ENCODE measurements at regions not wholly inside any gene's neighbourhood (a gene's known extent, or its start where the extent isn't known, plus 50 kb on each side); places are given as distances from the start of the nearest gene placed in this dataset.

- Histone ChIP-seq H3K9ac (ENCODE audit: low read depth, low read length) (no peak overlapping the region), H3K9me3 (ENCODE audit: control insufficient read depth, insufficient read depth, low read length) (no peaks in the 10 kb centered on the region), H4K91ac (ENCODE audit: insufficient read depth, low read depth, low read length) (no peak overlapping the region), H2BK20ac (ENCODE audit: low read depth, low read length) (no peak overlapping the region), H3K27ac (ENCODE audit: insufficient read depth, low read length) (no peak overlapping the region), H3K4me2 (ENCODE audit: low read depth, low read length) (peak overlapping the region; percentile 17; the same call in 1 of the 2 replicates), H2AFZ (replicated peaks; ENCODE audit: low read length, poor library complexity) (no peak overlapping the region), H3K9me1 (ENCODE audit: insufficient read depth, low read length) (no peaks in the 10 kb centered on the region), H3K36me3 (ENCODE audit: control insufficient read depth, insufficient read depth, low read length) (no peaks in the 10 kb centered on the region), H2AK9ac (replicated peaks; ENCODE audit: low read depth, low read length, poor library complexity) (no peak overlapping the region), H3K4me3 (ENCODE audit: insufficient read depth, low read depth, low read length) (no peak overlapping the region), H2BK120ac (ENCODE audit: low read depth, low read length) (no peak overlapping the region), H2AK5ac (ENCODE audit: low read depth, low read length) (no peak overlapping the region), H2BK5ac (ENCODE audit: low read depth, low read length, poor library complexity, severe bottlenecking) (no peak overlapping the region), H3K79me1 (ENCODE audit: low read depth in 1 of 2, low read length in 2 of 2) (no peaks in the 10 kb centered on the region), H3K56ac (ENCODE audit: extremely low read depth, insufficient read depth, low read length) (no peak overlapping the region), H4K5ac (ENCODE audit: low read depth, low read length) (no peak overlapping the region), H3K27me3 (ENCODE audit: control insufficient read depth, insufficient read depth, low read length) (no peaks in the 10 kb centered on the region; the same call in 1 of the 2 replicates), H3K14ac (replicated peaks; ENCODE audit: low read depth, low read length) (no peak overlapping the region), H4K20me1 (ENCODE audit: insufficient read depth, low read length) (no peaks in the 10 kb centered on the region), H2BK15ac (ENCODE audit: low read depth, low read length) (no peak overlapping the region), H3K18ac (ENCODE audit: low read depth, low read length) (no peak overlapping the region), H4K8ac (ENCODE audit: low read depth in 2 of 2, low read length in 2 of 2) (no peak overlapping the region), H3K4ac (ENCODE audit: low read depth, low read length) (no peak overlapping the region), H3K4me1 (ENCODE audit: control insufficient read depth, insufficient read depth, low read length) (no peaks in the 10 kb centered on the region), H3K23ac (ENCODE audit: low read depth, low read length) (no peak overlapping the region)
- CTCF ChIA-PET: interaction anchor here (0.7 to 0.8 kb wide), 2 partner anchors 23 to 79 kb away, joined by 3 read pairs; no protein-coding TSS in a partner anchor
- TF ChIP-seq RAD21 (IDR thresholded peaks at IDR 0.05; ENCODE audit: low read length): no peak
- TF ChIP-seq MXI1 (IDR thresholded peaks at IDR 0.05; ENCODE audit: borderline replicate concordance, low read depth, low read length): no peak
- no peak for TF ChIP-seq NFE2L2 (IDR thresholded peaks at IDR 0.05; ENCODE audit: low read depth, low read length)
- no peak for TF ChIP-seq CEBPB (IDR thresholded peaks at IDR 0.05; ENCODE audit: low read depth, low read length)
- TF ChIP-seq POLR2A (IDR thresholded peaks at IDR 0.05; ENCODE audit: low read depth, low read length): no peak
- TF ChIP-seq CTCF (conservative IDR thresholded peaks at IDR 0.05; ENCODE audit: low read depth, low read length): no peak
- no peak for TF ChIP-seq RCOR1 (IDR thresholded peaks at IDR 0.05; ENCODE audit: insufficient replicate concordance, low read length)
- DNase-seq: peak; percentile 57
- no TSS peak for BruUV-seq (replicated peaks)
- dilution Hi-C loops (cut with HindIII; ENCODE audit: low sequenced_read_pairs, unreplicated experiment): no loop called here
- in situ Hi-C loops (cut with MboI; ENCODE audit: low sequenced_read_pairs): no loop called here
- POLR2A ChIA-PET (ENCODE audit: unreplicated experiment): no interaction called here
- intact Hi-C loops (cut with micrococcal nuclease): no loop called here
- WGBS, 2 experiments (ENCODE audit: extremely low coverage in 2 of 2, insufficient read length in 1 of 2): 0% methylated on average over 1 of the region's 1 CpG; no CpG with 5 or more reads in 1 of the 2 experiments
- peak; percentile 49; the same call in 1 of the 2 replicates for ATAC-seq (ENCODE audit: low read depth)
Measured at GRCh38 chr12:77232045-77232444, 166.7 kb upstream of the E2F7 start.

Data from IMR-90 (cell line).